ENCODE measurements at regions not wholly inside any gene's neighbourhood (a gene's known extent, or its start where the extent isn't known, plus 50 kb on each side); places are given as distances from the start of the nearest gene placed in this dataset.

GRCh38 chr10:20615395-20615794 lies 281.7 kb downstream of the NEBL start:
- TF ChIP-seq GATA3 (IDR thresholded peaks at IDR 0.05; ENCODE audit: low read depth, low read length) (no peak), GATA2 (IDR thresholded peaks at IDR 0.05; ENCODE audit: low read depth, low read length) (no peak)

GRCh38 chr10:20614911-20615310 lies 282.2 kb downstream of the NEBL start:
- no peak for TF ChIP-seq GATA3 (IDR thresholded peaks at IDR 0.05; ENCODE audit: low read depth, low read length)
- no peak for TF ChIP-seq GATA2 (IDR thresholded peaks at IDR 0.05; ENCODE audit: low read depth, low read length)

GRCh38 chr10:20608503-20608902 lies 288.6 kb downstream of the NEBL start:
- no peak for TF ChIP-seq GATA2 (IDR thresholded peaks at IDR 0.05; ENCODE audit: low read depth, low read length)

GRCh38 chr10:20606985-20607384 lies 290.1 kb downstream of the NEBL start:
- TF ChIP-seq GATA3 (IDR thresholded peaks at IDR 0.05; ENCODE audit: low read depth, low read length) = no peak

- TF ChIP-seq GATA3 (IDR thresholded peaks at IDR 0.05; ENCODE audit: low read depth, low read length) (no peak), GATA2 (IDR thresholded peaks at IDR 0.05; ENCODE audit: low read depth, low read length) (no peak)
These were observed 295.1 kb downstream of the NEBL start for GRCh38 chr10:20601941-20602461.

- TF ChIP-seq GATA2 (IDR thresholded peaks at IDR 0.05; ENCODE audit: low read depth, low read length) (no peak), GATA3 (IDR thresholded peaks at IDR 0.05; ENCODE audit: low read depth, low read length) (no peak)
These were observed 298.5 kb downstream of the NEBL start for GRCh38 chr10:20598590-20598989.

GRCh38 chr10:20596911-20597310 lies 300.2 kb downstream of the NEBL start:
- TF ChIP-seq GATA3 (IDR thresholded peaks at IDR 0.05; ENCODE audit: low read depth, low read length) (no peak), GATA2 (IDR thresholded peaks at IDR 0.05; ENCODE audit: low read depth, low read length) (no peak)

- no peak for TF ChIP-seq GATA2 (IDR thresholded peaks at IDR 0.05; ENCODE audit: low read depth, low read length)
- TF ChIP-seq GATA3 (IDR thresholded peaks at IDR 0.05; ENCODE audit: low read depth, low read length) = no peak
These were observed 300.9 kb downstream of the NEBL start for GRCh38 chr10:20596065-20596755.

- TF ChIP-seq GATA2 (IDR thresholded peaks at IDR 0.05; ENCODE audit: low read depth, low read length) (no peak), GATA3 (IDR thresholded peaks at IDR 0.05; ENCODE audit: low read depth, low read length) (no peak)
These were observed 303.5 kb downstream of the NEBL start for GRCh38 chr10:20593649-20594048.

GRCh38 chr10:20582041-20582440 lies 315.1 kb downstream of the NEBL start:
- TF ChIP-seq GATA3 (IDR thresholded peaks at IDR 0.05; ENCODE audit: low read depth, low read length) = no peak
- no peak for TF ChIP-seq GATA2 (IDR thresholded peaks at IDR 0.05; ENCODE audit: low read depth, low read length)

GRCh38 chr10:20573924-20574323 lies 323.2 kb downstream of the NEBL start:
- TF ChIP-seq GATA3 (IDR thresholded peaks at IDR 0.05; ENCODE audit: low read depth, low read length) = no peak
- no peak for TF ChIP-seq GATA2 (IDR thresholded peaks at IDR 0.05; ENCODE audit: low read depth, low read length)

- TF ChIP-seq GATA2 (IDR thresholded peaks at IDR 0.05; ENCODE audit: low read depth, low read length) = no peak
- no peak for TF ChIP-seq GATA3 (IDR thresholded peaks at IDR 0.05; ENCODE audit: low read depth, low read length)
These were observed 344.7 kb downstream of the NEBL start for GRCh38 chr10:20552382-20552781.

- TF ChIP-seq GATA2 (IDR thresholded peaks at IDR 0.05; ENCODE audit: low read depth, low read length) (no peak), GATA3 (IDR thresholded peaks at IDR 0.05; ENCODE audit: low read depth, low read length) (no peak)
These were observed 345.4 kb downstream of the NEBL start for GRCh38 chr10:20551761-20552160.

- TF ChIP-seq GATA2 (IDR thresholded peaks at IDR 0.05; ENCODE audit: low read depth, low read length) (no peak), GATA3 (IDR thresholded peaks at IDR 0.05; ENCODE audit: low read depth, low read length) (no peak)
These were observed 360.9 kb downstream of the NEBL start for GRCh38 chr10:20535897-20536881.

- TF ChIP-seq GATA2 (IDR thresholded peaks at IDR 0.05; ENCODE audit: low read depth, low read length) (no peak), GATA3 (IDR thresholded peaks at IDR 0.05; ENCODE audit: low read depth, low read length) (no peak)
These were observed 375.9 kb downstream of the NEBL start for GRCh38 chr10:20521186-20521585.

All from SH-SY5Y (cell line).